OCI-LY7 (cell line): ENCODE measurements at regions not wholly inside any gene's neighbourhood (a gene's known extent, or its start where the extent isn't known, plus 50 kb on each side); places are given as distances from the start of the nearest gene placed in this dataset.

Source experiments
- CTCF ChIP-seq: fragments of 200-600 bp; sonication (generic); conservative IDR thresholded peaks from 2 replicates; pipeline ENCODE4 v1.5.1; 2014; ENCODE audit warnings: mild to moderate bottlenecking, antibody characterized with exemption, low read length, moderate library complexity, mixed read lengths
- EZH2phosphoT487 ChIP-seq: fragments of 200-600 bp; sonication (generic); IDR thresholded peaks from 2 replicates; pipeline ENCODE4 v1.6.1; 2018; ENCODE audit warnings: low read depth, borderline replicate concordance, mild to moderate bottlenecking, mixed run types, antibody characterized with exemption, low read length, moderate library complexity, mixed read lengths

- TF ChIP-seq CTCF (no peak), EZH2phosphoT487 (no peak)
Measured at GRCh38 chr2:221802089-221802488, 230.0 kb upstream of the EPHA4 start.
